GM12878 (cell line): ENCODE measurements at regions not wholly inside any gene's neighbourhood (a gene's known extent, or its start where the extent isn't known, plus 50 kb on each side); places are given as distances from the start of the nearest gene placed in this dataset.

Source experiments
- ATAC-seq: fragments of 200-7000 bp; cut with Tn5 transposase; 3 replicates; pipeline ENCODE4 v1.9.1; 2020; ENCODE audit warnings: mild to moderate bottlenecking, moderate library complexity
- BruUV-seq: library from RNA; stranded (reverse); fragments of 400-500 nt; replicated peaks from 2 replicates; lab custom pipeline; 2021; lab: Mats Ljungman, UMichigan
- CTCF ChIA-PET: fragments of 300-600 bp; sonication (Branson Sonifier 250); formaldehyde crosslinking; extraction: SDS; loops from one replicate; lab custom pipeline; 2021; ENCODE audit warnings: inconsistent platforms; lab: Yijun Ruan, JAX
- POLR2A ChIA-PET: fragments of 350-600 bp; formaldehyde crosslinking; extraction: SDS; loops from one replicate; lab custom pipeline; 2021; ENCODE audit warnings: inconsistent platforms; lab: Charles Lee
- RAD21 ChIA-PET: fragments of 300-600 bp; sonication (Branson Sonifier 250); formaldehyde crosslinking; loops from one replicate; lab custom pipeline; 2023; ENCODE audit warnings: antibody characterized with exemption; ENCODE audit not compliant: unreplicated experiment; lab: Charles Lee
- SMC1A ChIA-PET: fragments of 300-600 bp; sonication (Branson Sonifier 250); formaldehyde crosslinking; loops from one replicate; lab custom pipeline; 2023; ENCODE audit not compliant: unreplicated experiment, uncharacterized antibody; lab: Charles Lee
- DNase-seq: peaks from one replicate; pipeline ENCODE4 v3.0.0-alpha.2; 2011; ENCODE audit warnings: low read depth, low spot score
- FAIRE-seq: peaks from 3 replicates; lab custom pipeline; 2011; peaks lifted over from hg19 to GRCh38; lab: Jason Lieb, UNC
- H2AFZ ChIP-seq: 2 replicates; pipeline ENCODE4 v1.6.0; 2011; ENCODE audit warnings: low read depth, low read length, control low read depth; ENCODE audit not compliant: control insufficient read depth
- H3K27ac ChIP-seq: 2 replicates; pipeline ENCODE4 v1.5.1; 2011; ENCODE audit warnings: control low read depth; ENCODE audit not compliant: control insufficient read depth, insufficient read depth
- H3K27me3 ChIP-seq, 2 experiments: replicated peaks in 1 of 2; 2 replicates each; pipeline versions ENCODE4 v1.6.0 to v1.6.1; 2011; ENCODE audit warnings: low read length in 1 of 2; ENCODE audit not compliant: control insufficient read depth in 2 of 2, insufficient read depth in 2 of 2
- H3K36me3 ChIP-seq, 2 experiments: 2 replicates each; pipeline ENCODE4 v1.5.1; 2011; ENCODE audit warnings: low read length in 1 of 2; ENCODE audit not compliant: control insufficient read depth in 2 of 2, insufficient read depth in 2 of 2
- H3K4me1 ChIP-seq: 2 replicates; pipeline ENCODE4 v1.6.1; 2011; ENCODE audit warnings: mild to moderate bottlenecking, low read length, moderate library complexity, mixed read lengths; ENCODE audit not compliant: control insufficient read depth, insufficient read depth
- H3K4me2 ChIP-seq: 2 replicates; pipeline ENCODE4 v1.6.0; 2011; ENCODE audit warnings: control low read depth; ENCODE audit not compliant: control insufficient read depth, insufficient read depth
- H3K4me3 ChIP-seq: fragments of 200-600 bp; sonication (generic); 2 replicates; pipeline ENCODE4 v1.5.1; 2016
- H3K79me2 ChIP-seq: 2 replicates; pipeline ENCODE4 v1.6.0; 2011; ENCODE audit warnings: low read length; ENCODE audit not compliant: control insufficient read depth, insufficient read depth
- H3K9ac ChIP-seq: 2 replicates; pipeline ENCODE4 v1.8.0; 2011; ENCODE audit warnings: low read length, control low read depth, mixed read lengths; ENCODE audit not compliant: control insufficient read depth, insufficient read depth
- H3K9me3 ChIP-seq: replicated peaks from 3 replicates; pipeline ENCODE4 v1.5.1; 2011; ENCODE audit warnings: mild to moderate bottlenecking, low read length; ENCODE audit not compliant: control insufficient read depth, insufficient read depth
- H4K20me1 ChIP-seq: 2 replicates; pipeline ENCODE4 v1.6.0; 2011; ENCODE audit not compliant: control insufficient read depth, insufficient read depth
- BACH1 ChIP-seq: fragments of 450-650 bp; IDR thresholded peaks from 2 replicates; pipeline ENCODE4 v1.6.1; 2017; ENCODE audit warnings: mild to moderate bottlenecking, borderline replicate concordance
- FOXM1 ChIP-seq: IDR thresholded peaks from 2 replicates; pipeline ENCODE4 v1.6.1; 2012; ENCODE audit warnings: low read depth, mild to moderate bottlenecking, inconsistent platforms, low read length, moderate library complexity
- GATAD2B ChIP-seq: fragments of 450-650 bp; conservative IDR thresholded peaks from 2 replicates; pipeline ENCODE4 v1.6.1; 2017; ENCODE audit warnings: low read depth, mild to moderate bottlenecking, moderate library complexity
- KLF5 ChIP-seq: fragments of 450-650 bp; IDR thresholded peaks from 2 replicates; pipeline ENCODE4 v1.6.1; 2014; ENCODE audit warnings: mild to moderate bottlenecking; ENCODE audit not compliant: partially characterized antibody
- PAX5 ChIP-seq: IDR thresholded peaks from 2 replicates; pipeline ENCODE4 v1.6.1; 2011; ENCODE audit warnings: low read depth, low read length, borderline replicate concordance
- PML ChIP-seq: IDR thresholded peaks from 2 replicates; pipeline ENCODE4 v1.6.1; 2012; ENCODE audit warnings: low read length, inconsistent platforms
- RB1 ChIP-seq: fragments of 450-650 bp; formaldehyde crosslinking; IDR thresholded peaks from 2 replicates; pipeline ENCODE4 v1.6.1; 2017; ENCODE audit warnings: mild to moderate bottlenecking, borderline replicate concordance
- REST ChIP-seq: IDR thresholded peaks from 2 replicates; pipeline ENCODE4 v1.6.1; 2012; ENCODE audit warnings: mild to moderate bottlenecking, low read depth, low read length
- RUNX3 ChIP-seq: IDR thresholded peaks from 2 replicates; pipeline ENCODE4 v1.6.1; 2012; ENCODE audit warnings: low read length, inconsistent platforms
- SMAD5 ChIP-seq: IDR thresholded peaks from 2 replicates; pipeline ENCODE4 v1.6.1; 2016; ENCODE audit warnings: antibody characterized with exemption, low read depth
- TCF3 ChIP-seq: IDR thresholded peaks from 2 replicates; pipeline ENCODE4 v1.6.1; 2012; ENCODE audit warnings: low read depth, mild to moderate bottlenecking, low read length, borderline replicate concordance; ENCODE audit not compliant: insufficient read depth
- ZBTB11 ChIP-seq: fragments of 450-650 bp; formaldehyde crosslinking; IDR thresholded peaks from 2 replicates; pipeline ENCODE4 v1.5.0; 2022; ENCODE audit warnings: mild to moderate bottlenecking, missing genetic modification characterization
- ZNF207 ChIP-seq: fragments of 450-650 bp; IDR thresholded peaks from 2 replicates; pipeline ENCODE4 v1.6.1; 2014; ENCODE audit warnings: antibody characterized with exemption, mild to moderate bottlenecking, borderline replicate concordance
- ZNF217 ChIP-seq: fragments of 450-650 bp; IDR thresholded peaks from 2 replicates; pipeline ENCODE4 v1.6.1; 2017; ENCODE audit warnings: antibody characterized with exemption, mild to moderate bottlenecking
- ZNF687 ChIP-seq: fragments of 450-650 bp; IDR thresholded peaks from 2 replicates; pipeline ENCODE4 v1.6.1; 2017; ENCODE audit warnings: mild to moderate bottlenecking, moderate library complexity
- WGBS: methylation state at CpG from one replicate; pipeline ENCODE4 v1.1.6; 2016; ENCODE audit warnings: low lambda C conversion rate; ENCODE audit not compliant: insufficient replicate concordance, insufficient coverage; ENCODE audit errors: missing lambda C conversion rate; 5-methylcytosine and 5-hydroxymethylcytosine counted together
- in situ Hi-C: fragments of 300-500 bp; cut with MboI; formaldehyde crosslinking; loops from 9 replicates; pipeline ENCODE4 v1.14.3; 2018; ENCODE audit warnings: mixed read lengths
- intact Hi-C: fragments of 100-400 bp; cut with micrococcal nuclease; formaldehyde crosslinking; loops from one replicate; pipeline ENCODE4 v1.14.2; 2022; ENCODE audit not compliant: unreplicated experiment

- ChIA-PET SMC1A (no interaction called here), POLR2A (no interaction called here), RAD21 (no interaction called here), CTCF (no interaction called here)
- no peak overlapping the region for H3K4me2 ChIP-seq
- no peaks in the 10 kb centered on the region for H3K27me3 ChIP-seq
- no peaks in the 10 kb centered on the region for H3K9me3 ChIP-seq
- no peak overlapping the region for H2AFZ ChIP-seq
- H3K4me1 ChIP-seq, result no peaks in the 10 kb centered on the region
- intact Hi-C loops (no loop called here), in situ Hi-C loops (no loop called here)
- DNase-seq (no peak), ATAC-seq (no peak), FAIRE-seq (no peak)
- no peaks in the 10 kb centered on the region for H3K79me2 ChIP-seq
- H3K36me3 ChIP-seq, result no peaks in the 10 kb centered on the region
- H3K9ac ChIP-seq, result no peak overlapping the region
- 21% methylated on average over 8 of the region's 8 CpGs for WGBS
- no peak overlapping the region for H3K27ac ChIP-seq
- no peaks in the 10 kb centered on the region for H4K20me1 ChIP-seq
- no TSS peak for BruUV-seq
- no peak overlapping the region for H3K4me3 ChIP-seq
- TF ChIP-seq TCF3 (no peak), FOXM1 (no peak), RUNX3 (no peak), PML (no peak), ZNF217 (no peak), KLF5 (no peak), BACH1 (no peak), ZNF687 (no peak), ZBTB11 (no peak), ZNF207 (no peak), GATAD2B (no peak), SMAD5 (no peak), RB1 (no peak), PAX5 (no peak), REST (no peak)
Measured at GRCh38 chr16:47851146-47851545, 304.6 kb downstream of the ABCC12 start.
